ENCODE measurements at regions not wholly inside any gene's neighbourhood (a gene's known extent, or its start where the extent isn't known, plus 50 kb on each side); places are given as distances from the start of the nearest gene placed in this dataset.

- TF ChIP-seq CTBP1 (IDR thresholded peaks at IDR 0.05; ENCODE audit: borderline replicate concordance) = no peak
- TF ChIP-seq FOXK2 (IDR thresholded peaks at IDR 0.05) = no peak
- TF ChIP-seq BHLHE40 (IDR thresholded peaks at IDR 0.05; ENCODE audit: borderline replicate concordance) = no peak
- TF ChIP-seq SUZ12 (IDR thresholded peaks at IDR 0.05) = no peak
- TF ChIP-seq L3MBTL2 (conservative IDR thresholded peaks at IDR 0.05) = no peak
- no peak for TF ChIP-seq ARNT (IDR thresholded peaks at IDR 0.05)
- TF ChIP-seq ELF4 (IDR thresholded peaks at IDR 0.05) = no peak
- CTCF ChIA-PET = no interaction called here
- no peak for DNase-seq (ENCODE audit: extremely low spot score)
- POLR2A ChIA-PET = no interaction called here
Measured at GRCh38 chr10:78327778-78328591, 294.3 kb downstream of the RPS24 start.

GRCh38 chr10:78328592-78329404, 295.1 kb downstream of the RPS24 start:
- POLR2A ChIA-PET = no interaction called here
- CTCF ChIA-PET = no interaction called here
- TF ChIP-seq PKNOX1 (IDR thresholded peaks at IDR 0.05) (no peak), CTBP1 (IDR thresholded peaks at IDR 0.05; ENCODE audit: borderline replicate concordance) (no peak), TARDBP (IDR thresholded peaks at IDR 0.05) (no peak), ARNT (IDR thresholded peaks at IDR 0.05) (no peak), SUZ12 (IDR thresholded peaks at IDR 0.05) (no peak), SP1 (IDR thresholded peaks at IDR 0.05) (no peak)
- no peak for DNase-seq (ENCODE audit: extremely low spot score)

- ChIA-PET CTCF (no interaction called here), POLR2A (no interaction called here)
- no peak for DNase-seq (ENCODE audit: extremely low spot score)
- TF ChIP-seq L3MBTL2 (conservative IDR thresholded peaks at IDR 0.05) (no peak), TARDBP (IDR thresholded peaks at IDR 0.05) (no peak), PKNOX1 (IDR thresholded peaks at IDR 0.05) (no peak), FOXA1 (IDR thresholded peaks at IDR 0.05) (no peak), HDGF (IDR thresholded peaks at IDR 0.05; ENCODE audit: borderline replicate concordance) (no peak), BHLHE40 (IDR thresholded peaks at IDR 0.05; ENCODE audit: borderline replicate concordance) (no peak), SP1 (IDR thresholded peaks at IDR 0.05) (no peak), ZNF384 (IDR thresholded peaks at IDR 0.05) (no peak)
Measured at GRCh38 chr10:78330884-78331283, 297.2 kb downstream of the RPS24 start.

GRCh38 chr10:78331391-78331922, 297.8 kb downstream of the RPS24 start:
- POLR2A ChIA-PET = no interaction called here
- TF ChIP-seq ZNF384 (IDR thresholded peaks at IDR 0.05) = no peak

GRCh38 chr10:78332012-78332411, 298.3 kb downstream of the RPS24 start:
- ChIA-PET CTCF (no interaction called here), POLR2A (no interaction called here)
- TF ChIP-seq SP1 (IDR thresholded peaks at IDR 0.05) (no peak), FOXM1 (IDR thresholded peaks at IDR 0.05; ENCODE audit: borderline replicate concordance) (no peak), SUZ12 (IDR thresholded peaks at IDR 0.05) (no peak), L3MBTL2 (conservative IDR thresholded peaks at IDR 0.05) (no peak), LEF1 (IDR thresholded peaks at IDR 0.05; ENCODE audit: borderline replicate concordance) (no peak)

More at GRCh38 chr10:78331391-78331922, 297.8 kb downstream of the RPS24 start:
- DNase-seq (ENCODE audit: extremely low spot score) = no peak
- CTCF ChIA-PET = no interaction called here

GRCh38 chr10:78332657-78333056, 299.0 kb downstream of the RPS24 start:
- no peak for DNase-seq (ENCODE audit: extremely low spot score)
- POLR2A ChIA-PET = no interaction called here
- CTCF ChIA-PET = no interaction called here
- TF ChIP-seq LEF1 (IDR thresholded peaks at IDR 0.05; ENCODE audit: borderline replicate concordance) = no peak
- TF ChIP-seq HDGF (IDR thresholded peaks at IDR 0.05; ENCODE audit: borderline replicate concordance) = no peak
- TF ChIP-seq ARNT (IDR thresholded peaks at IDR 0.05) = no peak
- no peak for TF ChIP-seq L3MBTL2 (conservative IDR thresholded peaks at IDR 0.05)
- TF ChIP-seq FOXM1 (IDR thresholded peaks at IDR 0.05; ENCODE audit: borderline replicate concordance) = no peak
- no peak for TF ChIP-seq ZNF384 (IDR thresholded peaks at IDR 0.05)
- no peak for TF ChIP-seq FOXK2 (IDR thresholded peaks at IDR 0.05)
- TF ChIP-seq SP1 (IDR thresholded peaks at IDR 0.05) = no peak
- TF ChIP-seq SUZ12 (IDR thresholded peaks at IDR 0.05) = no peak
- no peak for TF ChIP-seq ELF4 (IDR thresholded peaks at IDR 0.05)
- no peak for TF ChIP-seq BHLHE40 (IDR thresholded peaks at IDR 0.05; ENCODE audit: borderline replicate concordance)
- no peak for TF ChIP-seq FOXA1 (IDR thresholded peaks at IDR 0.05)
- no peak for TF ChIP-seq TARDBP (IDR thresholded peaks at IDR 0.05)

More at GRCh38 chr10:78332012-78332411, 298.3 kb downstream of the RPS24 start:
- DNase-seq (ENCODE audit: extremely low spot score) = no peak

GRCh38 chr10:78333362-78334143, 299.9 kb downstream of the RPS24 start:
- CTCF ChIA-PET = no interaction called here
- POLR2A ChIA-PET = no interaction called here
- TF ChIP-seq ZNF384 (IDR thresholded peaks at IDR 0.05) = no peak
- no peak for TF ChIP-seq SUZ12 (IDR thresholded peaks at IDR 0.05)
- TF ChIP-seq SP1 (IDR thresholded peaks at IDR 0.05) = no peak
- no peak for TF ChIP-seq TARDBP (IDR thresholded peaks at IDR 0.05)
- no peak for TF ChIP-seq CTBP1 (IDR thresholded peaks at IDR 0.05; ENCODE audit: borderline replicate concordance)
- TF ChIP-seq FOXM1 (IDR thresholded peaks at IDR 0.05; ENCODE audit: borderline replicate concordance) = no peak
- no peak for TF ChIP-seq L3MBTL2 (conservative IDR thresholded peaks at IDR 0.05)
- TF ChIP-seq NFRKB (IDR thresholded peaks at IDR 0.05) = no peak
- no peak for TF ChIP-seq ARNT (IDR thresholded peaks at IDR 0.05)
- TF ChIP-seq FOXK2 (IDR thresholded peaks at IDR 0.05) = no peak
- no peak for TF ChIP-seq HDGF (IDR thresholded peaks at IDR 0.05; ENCODE audit: borderline replicate concordance)
- no peak for TF ChIP-seq FOXA1 (IDR thresholded peaks at IDR 0.05)
- no peak for TF ChIP-seq LEF1 (IDR thresholded peaks at IDR 0.05; ENCODE audit: borderline replicate concordance)
- TF ChIP-seq BHLHE40 (IDR thresholded peaks at IDR 0.05; ENCODE audit: borderline replicate concordance) = no peak
- no peak for TF ChIP-seq PKNOX1 (IDR thresholded peaks at IDR 0.05)
- no peak for DNase-seq (ENCODE audit: extremely low spot score)

All from HEK293T (cell line).